Astrocyte of the spinal cord (primary cell): ENCODE measurements at regions not wholly inside any gene's neighbourhood (a gene's known extent, or its start where the extent isn't known, plus 50 kb on each side); places are given as distances from the start of the nearest gene placed in this dataset.

Experiments used
- DNase-seq: peaks from one replicate; pipeline ENCODE4 v3.0.0; 2011; ENCODE audit warnings: low read depth, low spot score
- H3K4me3 ChIP-seq: 2 replicates; pipeline ENCODE4 v1.5.1; 2011; ENCODE audit warnings: low read depth, mild to moderate bottlenecking, low read length, moderate library complexity
- in situ Hi-C: cut with HindIII; loops from 2 replicates; pipeline ENCODE4 v1.10.0; 2017; ENCODE audit warnings: low sequenced_read_pairs
- TF ChIP-seq, protein P1 (sequence below): IDR thresholded peaks from 2 replicates; pipeline ENCODE4 v1.5.1; 2012; ENCODE audit warnings: low read depth, mild to moderate bottlenecking, low read length, inconsistent platforms

DNA sequence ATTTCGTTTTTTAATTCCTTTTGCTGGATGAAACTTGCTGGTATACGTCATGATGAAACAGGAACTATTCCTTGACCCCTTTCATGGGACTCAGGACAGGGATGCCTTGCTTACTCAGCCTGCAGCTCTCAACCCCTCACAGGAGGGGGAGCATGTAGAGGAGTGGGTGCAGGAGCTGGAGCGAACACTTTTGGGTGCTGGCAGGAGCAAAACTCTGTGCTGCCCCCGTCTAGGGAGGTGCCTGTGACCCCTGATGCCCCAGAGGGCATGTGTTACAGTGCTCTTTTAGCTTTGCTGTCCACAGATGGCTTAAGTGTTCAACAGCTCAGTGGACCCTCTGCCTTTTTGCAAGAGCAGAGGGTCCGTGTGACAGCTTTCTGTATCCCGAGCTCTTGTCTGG is 56.8 kb upstream of the TEX13C start:
- DNase-seq = no peak
- in situ Hi-C loops = no loop called here
- no peak overlapping the region for H3K4me3 ChIP-seq
- TF ChIP-seq, protein P1, sequence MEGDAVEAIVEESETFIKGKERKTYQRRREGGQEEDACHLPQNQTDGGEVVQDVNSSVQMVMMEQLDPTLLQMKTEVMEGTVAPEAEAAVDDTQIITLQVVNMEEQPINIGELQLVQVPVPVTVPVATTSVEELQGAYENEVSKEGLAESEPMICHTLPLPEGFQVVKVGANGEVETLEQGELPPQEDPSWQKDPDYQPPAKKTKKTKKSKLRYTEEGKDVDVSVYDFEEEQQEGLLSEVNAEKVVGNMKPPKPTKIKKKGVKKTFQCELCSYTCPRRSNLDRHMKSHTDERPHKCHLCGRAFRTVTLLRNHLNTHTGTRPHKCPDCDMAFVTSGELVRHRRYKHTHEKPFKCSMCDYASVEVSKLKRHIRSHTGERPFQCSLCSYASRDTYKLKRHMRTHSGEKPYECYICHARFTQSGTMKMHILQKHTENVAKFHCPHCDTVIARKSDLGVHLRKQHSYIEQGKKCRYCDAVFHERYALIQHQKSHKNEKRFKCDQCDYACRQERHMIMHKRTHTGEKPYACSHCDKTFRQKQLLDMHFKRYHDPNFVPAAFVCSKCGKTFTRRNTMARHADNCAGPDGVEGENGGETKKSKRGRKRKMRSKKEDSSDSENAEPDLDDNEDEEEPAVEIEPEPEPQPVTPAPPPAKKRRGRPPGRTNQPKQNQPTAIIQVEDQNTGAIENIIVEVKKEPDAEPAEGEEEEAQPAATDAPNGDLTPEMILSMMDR = no peak

- no peak overlapping the region for H3K4me3 ChIP-seq
- in situ Hi-C loops = no loop called here
- TF ChIP-seq, protein P1 = no peak
- DNase-seq = no peak
Observed at GRCh38 chrX:125266153-125266660, 53.5 kb upstream of the TEX13C start.
